ENCODE measurements at regions not wholly inside any gene's neighbourhood (a gene's known extent, or its start where the extent isn't known, plus 50 kb on each side); places are given as distances from the start of the nearest gene placed in this dataset.

- Histone ChIP-seq H3K27me3 (replicated peaks in 1 of 2; ENCODE audit: control insufficient read depth in 2 of 2, insufficient read depth in 2 of 2, low read length in 1 of 2) (no peaks in the 10 kb centered on the region), H4K20me1 (ENCODE audit: control insufficient read depth, insufficient read depth) (no peaks in the 10 kb centered on the region), H3K9ac (ENCODE audit: control insufficient read depth, insufficient read depth, low read length) (no peak overlapping the region), H3K27ac (ENCODE audit: control insufficient read depth, insufficient read depth) (no peak overlapping the region), H3K9me3 (replicated peaks; ENCODE audit: control insufficient read depth, insufficient read depth, low read length) (no peaks in the 10 kb centered on the region; the same call in 2 of the 3 replicates), H3K79me2 (ENCODE audit: control insufficient read depth, insufficient read depth, low read length) (no peaks in the 10 kb centered on the region), H3K4me1 (ENCODE audit: control insufficient read depth, insufficient read depth, low read length) (no peaks in the 10 kb centered on the region), H3K36me3 (ENCODE audit: control insufficient read depth in 2 of 2, insufficient read depth in 2 of 2, low read length in 1 of 2) (no peaks in the 10 kb centered on the region), H3K4me3 (no peak overlapping the region), H2AFZ (ENCODE audit: control insufficient read depth, low read depth, low read length) (no peak overlapping the region), H3K4me2 (ENCODE audit: control insufficient read depth, insufficient read depth) (no peak overlapping the region)
- DNase-seq (ENCODE audit: low read depth, low spot score) (no peak), FAIRE-seq (no peak), ATAC-seq (no peak)
- ChIA-PET RAD21 (ENCODE audit: unreplicated experiment) (no interaction called here), CTCF (no interaction called here), POLR2A (no interaction called here), SMC1A (ENCODE audit: uncharacterized antibody, unreplicated experiment) (no interaction called here)
- in situ Hi-C loops (cut with MboI) = no loop called here
- intact Hi-C loops (cut with micrococcal nuclease; ENCODE audit: unreplicated experiment) = no loop called here
- TF ChIP-seq PBX3 (IDR thresholded peaks at IDR 0.05; ENCODE audit: insufficient replicate concordance, low read depth, low read length) (no peak), EZH2 (IDR thresholded peaks at IDR 0.05; ENCODE audit: borderline replicate concordance, control insufficient read depth, low read depth, low read length) (no peak), YY1 (IDR thresholded peaks at IDR 0.05; ENCODE audit: low read depth, low read length) (no peak), IRF3 (IDR thresholded peaks at IDR 0.05) (no peak), BCL11A (IDR thresholded peaks at IDR 0.05; ENCODE audit: low read depth, low read length) (no peak), NFYB (IDR thresholded peaks at IDR 0.05; ENCODE audit: insufficient read depth, low read depth, low read length) (no peak), TAF1 (IDR thresholded peaks at IDR 0.05; ENCODE audit: borderline replicate concordance, low read depth, low read length) (no peak), CTCF (IDR thresholded peaks at IDR 0.05 in 2 of 3, conservative IDR thresholded peaks at IDR 0.05 in 1 of 3; ENCODE audit: control insufficient read depth in 2 of 3, extremely low read depth in 1 of 3, insufficient read depth in 1 of 3, low read depth in 3 of 3, low read length in 3 of 3) (no peak), ATF7 (IDR thresholded peaks at IDR 0.05; ENCODE audit: low read depth) (no peak), EGR1 (IDR thresholded peaks at IDR 0.05; ENCODE audit: borderline replicate concordance in 1 of 2, low read depth in 2 of 2, low read length in 2 of 2) (no peak)
- WGBS (ENCODE audit: insufficient coverage, insufficient replicate concordance, low lambda C conversion rate, missing lambda C conversion rate) = 96% methylated on average over 4 of the region's 4 CpGs
- no TSS peak for BruUV-seq (replicated peaks)
These were observed 95.0 kb upstream of the CD99 start for GRCh38 chrX:2596045-2596444.

All from GM12878 (cell line).